Upper lobe of right lung (tissue), 1 donor: ENCODE measurements at regions not wholly inside any gene's neighbourhood (a gene's known extent, or its start where the extent isn't known, plus 50 kb on each side); places are given as distances from the start of the nearest gene placed in this dataset.

Source experiments
- ATAC-seq: fragments of 200-7000 bp; cut with Tn5 transposase; one replicate; pipeline ENCODE4 v1.9.1; 2020; ENCODE audit warnings: mild to moderate bottlenecking, moderate library complexity
- DNase-seq: peaks from one replicate; pipeline ENCODE4 v3.0.0-alpha.2; 2020
- H3K27ac ChIP-seq: fragments of 200-600 bp; one replicate; pipeline ENCODE4 v1.8.0; 2022
- H3K27me3 ChIP-seq: fragments of 200-600 bp; one replicate; pipeline ENCODE4 v1.8.0; 2022; ENCODE audit warnings: mild to moderate bottlenecking
- H3K36me3 ChIP-seq: fragments of 200-600 bp; one replicate; pipeline ENCODE4 v1.8.0; 2022
- H3K4me1 ChIP-seq: fragments of 200-600 bp; one replicate; pipeline ENCODE4 v1.8.0; 2022
- H3K4me3 ChIP-seq: fragments of 200-600 bp; one replicate; pipeline ENCODE4 v1.8.0; 2022; ENCODE audit warnings: mild to moderate bottlenecking
- H3K9me3 ChIP-seq: fragments of 200-600 bp; one replicate; pipeline ENCODE4 v1.8.0; 2022
- intact Hi-C: fragments of 100-400 bp; cut with DNase I; formaldehyde crosslinking; loops from one replicate; pipeline ENCODE4 v1.11.0; 2022
- TF ChIP-seq, protein P1 (sequence below): fragments of 200-600 bp; IDR thresholded peaks from one replicate; pipeline ENCODE4 v1.8.0; 2022; ENCODE audit warnings: antibody characterized with exemption
- donor health status: DM: no; HTN: yes; CAD: no; lungs with severe emphysema.

DNA sequence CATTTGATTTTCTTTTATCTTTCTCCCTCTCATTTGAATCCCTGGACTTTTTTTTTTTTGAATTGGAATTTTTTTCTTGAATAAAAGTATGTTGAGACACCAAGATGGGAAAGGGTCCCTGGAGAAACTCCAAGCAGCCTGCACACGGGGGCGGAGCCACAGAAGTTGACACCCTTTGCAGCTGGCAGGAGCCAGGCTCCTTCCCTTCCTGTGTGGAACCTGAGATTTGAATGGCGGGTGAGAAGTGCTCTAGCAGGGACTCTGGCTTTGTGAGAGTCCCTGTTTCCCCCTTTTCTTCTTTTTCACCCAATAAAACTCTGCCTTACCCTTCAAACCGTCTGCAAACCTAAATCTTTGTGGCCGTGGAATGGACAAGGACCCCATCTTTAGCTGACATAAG is 1381.0 kb upstream of the MIR17HG start:
- DNase-seq (no peak), ATAC-seq (no peak)
- Histone ChIP-seq H3K36me3 (no peaks in the 10 kb centered on the region), H3K4me1 (no peaks in the 10 kb centered on the region), H3K9me3 (no peaks in the 10 kb centered on the region), H3K27ac (no peak overlapping the region), H3K4me3 (no peak overlapping the region), H3K27me3 (no peaks in the 10 kb centered on the region)
- TF ChIP-seq, protein P1, sequence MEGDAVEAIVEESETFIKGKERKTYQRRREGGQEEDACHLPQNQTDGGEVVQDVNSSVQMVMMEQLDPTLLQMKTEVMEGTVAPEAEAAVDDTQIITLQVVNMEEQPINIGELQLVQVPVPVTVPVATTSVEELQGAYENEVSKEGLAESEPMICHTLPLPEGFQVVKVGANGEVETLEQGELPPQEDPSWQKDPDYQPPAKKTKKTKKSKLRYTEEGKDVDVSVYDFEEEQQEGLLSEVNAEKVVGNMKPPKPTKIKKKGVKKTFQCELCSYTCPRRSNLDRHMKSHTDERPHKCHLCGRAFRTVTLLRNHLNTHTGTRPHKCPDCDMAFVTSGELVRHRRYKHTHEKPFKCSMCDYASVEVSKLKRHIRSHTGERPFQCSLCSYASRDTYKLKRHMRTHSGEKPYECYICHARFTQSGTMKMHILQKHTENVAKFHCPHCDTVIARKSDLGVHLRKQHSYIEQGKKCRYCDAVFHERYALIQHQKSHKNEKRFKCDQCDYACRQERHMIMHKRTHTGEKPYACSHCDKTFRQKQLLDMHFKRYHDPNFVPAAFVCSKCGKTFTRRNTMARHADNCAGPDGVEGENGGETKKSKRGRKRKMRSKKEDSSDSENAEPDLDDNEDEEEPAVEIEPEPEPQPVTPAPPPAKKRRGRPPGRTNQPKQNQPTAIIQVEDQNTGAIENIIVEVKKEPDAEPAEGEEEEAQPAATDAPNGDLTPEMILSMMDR = no peak
- intact Hi-C loops = no loop called here

DNA sequence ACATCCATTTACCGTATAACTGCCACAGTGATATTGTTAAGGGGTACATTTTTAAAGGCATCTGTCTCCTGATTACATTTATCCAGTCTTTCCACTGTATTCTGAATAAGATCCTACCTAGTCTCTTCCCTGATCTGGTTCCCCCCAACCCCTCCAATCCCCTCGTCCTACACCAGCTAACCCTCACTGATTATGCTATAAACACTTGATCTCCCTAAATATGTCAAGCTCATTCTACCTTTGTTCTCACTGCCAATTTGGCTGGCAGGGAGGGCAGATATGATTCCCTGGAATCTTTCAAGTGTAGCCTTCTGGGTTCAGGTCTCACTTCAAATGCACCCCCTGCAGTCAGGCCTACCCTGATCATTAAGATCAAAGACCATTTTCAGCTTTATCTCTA is 1379.8 kb upstream of the MIR17HG start:
- no peak for DNase-seq
- no peaks in the 10 kb centered on the region for H3K4me1 ChIP-seq
- TF ChIP-seq, protein P1 = no peak
- no peaks in the 10 kb centered on the region for H3K27me3 ChIP-seq
- intact Hi-C loops = no loop called here
- H3K36me3 ChIP-seq = no peaks in the 10 kb centered on the region
- ATAC-seq = no peak
- no peaks in the 10 kb centered on the region for H3K9me3 ChIP-seq
- H3K4me3 ChIP-seq = no peak overlapping the region
- H3K27ac ChIP-seq = no peak overlapping the region

DNA sequence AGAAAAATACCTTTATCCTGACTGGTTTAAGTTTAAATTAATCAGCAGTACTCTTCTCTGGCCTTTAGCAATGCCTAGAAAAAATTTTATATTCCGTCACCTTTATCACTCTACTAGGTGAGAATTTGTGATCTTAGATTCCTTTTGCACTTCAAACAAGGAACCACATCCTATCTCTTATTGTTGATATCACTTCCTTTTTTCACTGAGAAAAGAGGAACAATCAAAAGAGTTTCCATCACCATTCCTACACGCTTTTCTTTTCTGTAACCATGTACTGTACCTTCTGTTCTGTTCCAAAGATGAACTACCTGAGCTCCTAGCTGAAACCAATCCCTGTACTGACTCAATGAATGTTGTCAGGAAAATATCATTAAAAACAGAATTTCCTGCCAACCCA is 1379.0 kb upstream of the MIR17HG start:
- H3K4me3 ChIP-seq = no peak overlapping the region
- intact Hi-C loops = no loop called here
- TF ChIP-seq, protein P1 = no peak

DNA sequence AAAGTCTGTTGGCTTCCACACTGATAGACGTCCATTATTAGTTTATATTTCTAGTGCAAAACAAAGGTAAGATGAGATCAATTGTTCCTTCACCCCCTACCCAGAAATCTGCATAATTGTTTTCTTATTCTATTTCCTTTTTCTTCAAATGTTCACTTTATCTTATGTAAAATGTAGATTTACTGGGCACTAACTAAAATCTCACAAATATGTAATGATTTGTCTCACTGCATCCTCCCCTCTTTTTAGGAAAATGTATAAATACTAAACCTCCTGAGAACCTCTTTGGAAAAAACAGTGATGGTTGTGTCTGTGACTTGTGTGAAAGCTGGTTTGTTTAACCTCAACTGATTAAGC is 1377.2 kb upstream of the MIR17HG start:
- no peaks in the 10 kb centered on the region for H3K36me3 ChIP-seq
- TF ChIP-seq, protein P1 = no peak
- no peak overlapping the region for H3K4me3 ChIP-seq
- H3K27ac ChIP-seq = no peak overlapping the region
- no peaks in the 10 kb centered on the region for H3K9me3 ChIP-seq
- intact Hi-C loops = no loop called here
- ATAC-seq = no peak
- no peak for DNase-seq
- no peaks in the 10 kb centered on the region for H3K4me1 ChIP-seq
- no peaks in the 10 kb centered on the region for H3K27me3 ChIP-seq

More for the DNA sequence above, 1379.0 kb upstream of the MIR17HG start:
- no peaks in the 10 kb centered on the region for H3K36me3 ChIP-seq
- DNase-seq (no peak), ATAC-seq (no peak)
- H3K4me1 ChIP-seq = no peaks in the 10 kb centered on the region
- H3K27ac ChIP-seq = no peak overlapping the region
- H3K9me3 ChIP-seq = no peaks in the 10 kb centered on the region
- H3K27me3 ChIP-seq = no peaks in the 10 kb centered on the region

DNA sequence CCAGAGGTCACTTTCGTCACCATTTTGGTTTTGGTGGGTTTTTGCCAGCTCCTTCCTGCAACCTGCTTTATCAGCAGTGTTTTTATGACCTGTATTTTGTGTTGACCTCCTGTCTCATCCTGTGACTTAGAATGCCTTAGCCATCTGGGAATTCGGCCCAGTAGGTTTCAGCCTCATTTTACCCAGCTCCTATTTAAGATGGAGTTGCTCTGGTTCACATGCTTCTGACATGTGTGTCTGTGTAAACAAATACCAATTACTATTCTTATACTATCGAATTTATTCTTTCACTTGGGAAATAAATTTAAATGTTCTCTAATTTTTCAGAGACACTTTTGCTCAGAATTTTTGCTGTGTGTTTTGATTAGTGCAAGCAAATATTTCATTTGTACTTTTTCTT is 1370.3 kb upstream of the MIR17HG start:
- TF ChIP-seq, protein P1 = no peak
- DNase-seq (no peak), ATAC-seq (no peak)
- Histone ChIP-seq H3K27me3 (no peaks in the 10 kb centered on the region), H3K27ac (no peak overlapping the region), H3K4me1 (no peaks in the 10 kb centered on the region), H3K36me3 (no peaks in the 10 kb centered on the region), H3K9me3 (no peaks in the 10 kb centered on the region), H3K4me3 (no peak overlapping the region)
- intact Hi-C loops = no loop called here

DNA sequence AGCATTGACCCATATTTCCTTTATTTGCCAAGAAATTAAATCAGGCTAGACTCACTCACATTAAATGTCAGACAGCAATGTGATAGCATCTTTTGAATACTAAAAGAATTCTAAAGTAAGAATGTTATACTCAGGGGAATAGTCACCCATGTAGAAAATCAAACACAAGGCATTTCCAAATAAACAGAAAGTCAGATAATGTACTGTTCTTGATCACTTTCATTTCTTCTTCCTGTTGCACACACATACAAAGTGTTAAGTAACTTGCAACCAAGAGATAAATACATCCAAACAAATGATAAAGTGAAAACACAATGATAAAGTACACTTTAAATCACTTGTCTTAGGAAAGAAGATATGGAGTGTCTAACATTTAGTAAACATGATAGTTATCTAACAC is 1366.6 kb upstream of the MIR17HG start:
- no peak overlapping the region for H3K27ac ChIP-seq
- TF ChIP-seq, protein P1 = no peak
- H3K4me3 ChIP-seq = no peak overlapping the region
- H3K9me3 ChIP-seq = no peaks in the 10 kb centered on the region
- DNase-seq (no peak), ATAC-seq (no peak)
- no peaks in the 10 kb centered on the region for H3K27me3 ChIP-seq
- H3K36me3 ChIP-seq = no peaks in the 10 kb centered on the region
- intact Hi-C loops = no loop called here
- H3K4me1 ChIP-seq = no peaks in the 10 kb centered on the region
